Left ventricle myocardium inferior (tissue), 1 donor: ENCODE measurements at regions not wholly inside any gene's neighbourhood (a gene's known extent, or its start where the extent isn't known, plus 50 kb on each side); places are given as distances from the start of the nearest gene placed in this dataset.

Experiments used
- DNase-seq: peaks from one replicate; pipeline ENCODE4 v3.0.0-alpha.2; 2020
- H3K27ac ChIP-seq: fragments of 200-600 bp; replicated peaks from 2 replicates; pipeline ENCODE4 v1.8.0; 2021
- H3K27me3 ChIP-seq: fragments of 200-600 bp; 2 replicates; pipeline ENCODE4 v1.8.0; 2021; ENCODE audit warnings: low read depth
- H3K36me3 ChIP-seq: fragments of 200-600 bp; 2 replicates; pipeline ENCODE4 v1.8.0; 2021
- H3K4me1 ChIP-seq: fragments of 200-600 bp; 2 replicates; pipeline ENCODE4 v1.8.0; 2021
- H3K4me3 ChIP-seq: fragments of 200-600 bp; 2 replicates; pipeline ENCODE4 v1.8.0; 2021; ENCODE audit warnings: mild to moderate bottlenecking, moderate library complexity
- H3K9me3 ChIP-seq: fragments of 200-600 bp; replicated peaks from 2 replicates; pipeline ENCODE4 v1.8.0; 2021
- CTCF ChIP-seq: fragments of 200-600 bp; IDR thresholded peaks from 2 replicates; pipeline ENCODE4 v1.8.0; 2021; ENCODE audit warnings: antibody characterized with exemption, mild to moderate bottlenecking, borderline replicate concordance
- intact Hi-C: fragments of 100-400 bp; cut with micrococcal nuclease; formaldehyde crosslinking; loops from one replicate; pipeline ENCODE4 v1.11.0; 2022
- donor health status: DM: no; HTN: yes; CAD: no; lungs with severe emphysema.

GRCh38 chr6:115319823-115320222 lies 740.9 kb downstream of the FRK start:
- no peak for TF ChIP-seq CTCF
- no peak for DNase-seq
- intact Hi-C loops = no loop called here

GRCh38 chr6:115310156-115310555 lies 750.5 kb downstream of the FRK start:
- Histone ChIP-seq H3K4me3 (no peak overlapping the region), H3K27ac (no peak overlapping the region), H3K9me3 (peaks cover 40% of the 10 kb centered on the region), H3K4me1 (no peaks in the 10 kb centered on the region), H3K36me3 (no peaks in the 10 kb centered on the region), H3K27me3 (no peaks in the 10 kb centered on the region)
- intact Hi-C loops = no loop called here
- TF ChIP-seq CTCF = no peak
- DNase-seq = no peak

More at GRCh38 chr6:115319823-115320222, 740.9 kb downstream of the FRK start:
- Histone ChIP-seq H3K4me3 (no peak overlapping the region), H3K9me3 (no peaks in the 10 kb centered on the region), H3K27me3 (no peaks in the 10 kb centered on the region), H3K36me3 (no peaks in the 10 kb centered on the region), H3K27ac (no peak overlapping the region), H3K4me1 (no peaks in the 10 kb centered on the region)

- Histone ChIP-seq H3K27ac (no peak overlapping the region), H3K4me3 (no peak overlapping the region), H3K36me3 (no peaks in the 10 kb centered on the region), H3K4me1 (no peaks in the 10 kb centered on the region), H3K9me3 (peaks cover 13% of the 10 kb centered on the region), H3K27me3 (no peaks in the 10 kb centered on the region)
- DNase-seq = no peak
- TF ChIP-seq CTCF = no peak
- intact Hi-C loops = no loop called here
Measured at GRCh38 chr6:115302731-115303130, 758.0 kb downstream of the FRK start.

- no peaks in the 10 kb centered on the region for H3K27me3 ChIP-seq
- no peak overlapping the region for H3K27ac ChIP-seq
- no peak overlapping the region for H3K4me3 ChIP-seq
- no peaks in the 10 kb centered on the region for H3K36me3 ChIP-seq
- no peak for DNase-seq
- intact Hi-C loops = no loop called here
- no peak for TF ChIP-seq CTCF
- no peaks in the 10 kb centered on the region for H3K9me3 ChIP-seq
- H3K4me1 ChIP-seq = no peaks in the 10 kb centered on the region
Measured at GRCh38 chr6:115287467-115287866, 773.2 kb downstream of the FRK start.

GRCh38 chr6:115276881-115277565 lies 783.7 kb downstream of the FRK start:
- no peak overlapping the region for H3K27ac ChIP-seq
- no peaks in the 10 kb centered on the region for H3K36me3 ChIP-seq
- H3K4me1 ChIP-seq = no peaks in the 10 kb centered on the region
- no peaks in the 10 kb centered on the region for H3K27me3 ChIP-seq
- no peak overlapping the region for H3K4me3 ChIP-seq
- DNase-seq = no peak
- intact Hi-C loops = no loop called here
- H3K9me3 ChIP-seq = no peaks in the 10 kb centered on the region
- TF ChIP-seq CTCF = no peak
